ENCODE measurements at regions not wholly inside any gene's neighbourhood (a gene's known extent, or its start where the extent isn't known, plus 50 kb on each side); places are given as distances from the start of the nearest gene placed in this dataset.
A peak's percentile ranks its signal among the peaks of the same experiment; 100 is the strongest.
"Not testable (repeated sequence)": the region's sequence is repeated elsewhere in the genome, so short reads cannot be mapped to it uniquely, and the experiment has no call there.

- no peak for DNase-seq (ENCODE audit: low spot score)
These were observed 1322.3 kb upstream of the TMEM132C start for GRCh38 chr12:126944684-126945083.

GRCh38 chr12:126946958-126947357 is 1320.0 kb upstream of the TMEM132C start:
- DNase-seq (ENCODE audit: low spot score), result not testable (repeated sequence)

- no peak for DNase-seq (ENCODE audit: low spot score)
These were observed 1317.4 kb upstream of the TMEM132C start for GRCh38 chr12:126949558-126949957.

GRCh38 chr12:126950266-126950665 is 1316.7 kb upstream of the TMEM132C start:
- no peak for DNase-seq (ENCODE audit: low spot score)

- no peak for DNase-seq (ENCODE audit: low spot score)
These were observed 1314.6 kb upstream of the TMEM132C start for GRCh38 chr12:126952096-126953007.

GRCh38 chr12:126953365-126953889 is 1313.5 kb upstream of the TMEM132C start:
- DNase-seq (ENCODE audit: low spot score), result no peak

- DNase-seq (ENCODE audit: low spot score), result no peak
These were observed 1306.7 kb upstream of the TMEM132C start for GRCh38 chr12:126960221-126960620.

- DNase-seq (ENCODE audit: low spot score), result no peak
These were observed 1306.3 kb upstream of the TMEM132C start for GRCh38 chr12:126960709-126961108.

- no peak for DNase-seq (ENCODE audit: low spot score)
These were observed 1303.1 kb upstream of the TMEM132C start for GRCh38 chr12:126963825-126964224.

GRCh38 chr12:126966498-126966897 is 1300.5 kb upstream of the TMEM132C start:
- DNase-seq (ENCODE audit: low spot score), result no peak

GRCh38 chr12:126967152-126967551 is 1299.8 kb upstream of the TMEM132C start:
- no peak for DNase-seq (ENCODE audit: low spot score)

- DNase-seq (ENCODE audit: low spot score), result peak; percentile 33
These were observed 1292.2 kb upstream of the TMEM132C start for GRCh38 chr12:126974779-126975178.

GRCh38 chr12:126976579-126976978 is 1290.4 kb upstream of the TMEM132C start:
- DNase-seq (ENCODE audit: low spot score), result no peak

- DNase-seq (ENCODE audit: low spot score), result not testable (repeated sequence)
These were observed 1287.4 kb upstream of the TMEM132C start for GRCh38 chr12:126979564-126979963.

- no peak for DNase-seq (ENCODE audit: low spot score)
These were observed 1284.3 kb upstream of the TMEM132C start for GRCh38 chr12:126982707-126983106.

- DNase-seq (ENCODE audit: low spot score), result not testable (repeated sequence)
These were observed 1283.2 kb upstream of the TMEM132C start for GRCh38 chr12:126983735-126984134.

- DNase-seq (ENCODE audit: low spot score), result not testable (repeated sequence)
These were observed 1281.3 kb upstream of the TMEM132C start for GRCh38 chr12:126985663-126986062.

GRCh38 chr12:126989532-126989931 is 1277.4 kb upstream of the TMEM132C start:
- no peak for DNase-seq (ENCODE audit: low spot score)

- no peak for DNase-seq (ENCODE audit: low spot score)
These were observed 1273.1 kb upstream of the TMEM132C start for GRCh38 chr12:126993898-126994297.

- DNase-seq (ENCODE audit: low spot score), result no peak
These were observed 1272.4 kb upstream of the TMEM132C start for GRCh38 chr12:126994599-126994998.

- DNase-seq (ENCODE audit: low spot score), result no peak
These were observed 1268.9 kb upstream of the TMEM132C start for GRCh38 chr12:126998031-126998430.

- DNase-seq (ENCODE audit: low spot score), result no peak
These were observed 1268.2 kb upstream of the TMEM132C start for GRCh38 chr12:126998747-126999285.

GRCh38 chr12:126999352-126999751 is 1267.6 kb upstream of the TMEM132C start:
- no peak for DNase-seq (ENCODE audit: low spot score)

Measured in HT-29 (cell line).